ENCODE measurements at regions not wholly inside any gene's neighbourhood (a gene's known extent, or its start where the extent isn't known, plus 50 kb on each side); places are given as distances from the start of the nearest gene placed in this dataset.

GRCh38 chr10:21175797-21176196, 278.7 kb upstream of the NEBL start:
- H3K4me3 ChIP-seq (ENCODE audit: low read depth, low read length) = no peak overlapping the region
- TF ChIP-seq, protein P1, sequence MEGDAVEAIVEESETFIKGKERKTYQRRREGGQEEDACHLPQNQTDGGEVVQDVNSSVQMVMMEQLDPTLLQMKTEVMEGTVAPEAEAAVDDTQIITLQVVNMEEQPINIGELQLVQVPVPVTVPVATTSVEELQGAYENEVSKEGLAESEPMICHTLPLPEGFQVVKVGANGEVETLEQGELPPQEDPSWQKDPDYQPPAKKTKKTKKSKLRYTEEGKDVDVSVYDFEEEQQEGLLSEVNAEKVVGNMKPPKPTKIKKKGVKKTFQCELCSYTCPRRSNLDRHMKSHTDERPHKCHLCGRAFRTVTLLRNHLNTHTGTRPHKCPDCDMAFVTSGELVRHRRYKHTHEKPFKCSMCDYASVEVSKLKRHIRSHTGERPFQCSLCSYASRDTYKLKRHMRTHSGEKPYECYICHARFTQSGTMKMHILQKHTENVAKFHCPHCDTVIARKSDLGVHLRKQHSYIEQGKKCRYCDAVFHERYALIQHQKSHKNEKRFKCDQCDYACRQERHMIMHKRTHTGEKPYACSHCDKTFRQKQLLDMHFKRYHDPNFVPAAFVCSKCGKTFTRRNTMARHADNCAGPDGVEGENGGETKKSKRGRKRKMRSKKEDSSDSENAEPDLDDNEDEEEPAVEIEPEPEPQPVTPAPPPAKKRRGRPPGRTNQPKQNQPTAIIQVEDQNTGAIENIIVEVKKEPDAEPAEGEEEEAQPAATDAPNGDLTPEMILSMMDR (IDR thresholded peaks at IDR 0.05; ENCODE audit: low read depth, low read length) = no peak

DNA sequence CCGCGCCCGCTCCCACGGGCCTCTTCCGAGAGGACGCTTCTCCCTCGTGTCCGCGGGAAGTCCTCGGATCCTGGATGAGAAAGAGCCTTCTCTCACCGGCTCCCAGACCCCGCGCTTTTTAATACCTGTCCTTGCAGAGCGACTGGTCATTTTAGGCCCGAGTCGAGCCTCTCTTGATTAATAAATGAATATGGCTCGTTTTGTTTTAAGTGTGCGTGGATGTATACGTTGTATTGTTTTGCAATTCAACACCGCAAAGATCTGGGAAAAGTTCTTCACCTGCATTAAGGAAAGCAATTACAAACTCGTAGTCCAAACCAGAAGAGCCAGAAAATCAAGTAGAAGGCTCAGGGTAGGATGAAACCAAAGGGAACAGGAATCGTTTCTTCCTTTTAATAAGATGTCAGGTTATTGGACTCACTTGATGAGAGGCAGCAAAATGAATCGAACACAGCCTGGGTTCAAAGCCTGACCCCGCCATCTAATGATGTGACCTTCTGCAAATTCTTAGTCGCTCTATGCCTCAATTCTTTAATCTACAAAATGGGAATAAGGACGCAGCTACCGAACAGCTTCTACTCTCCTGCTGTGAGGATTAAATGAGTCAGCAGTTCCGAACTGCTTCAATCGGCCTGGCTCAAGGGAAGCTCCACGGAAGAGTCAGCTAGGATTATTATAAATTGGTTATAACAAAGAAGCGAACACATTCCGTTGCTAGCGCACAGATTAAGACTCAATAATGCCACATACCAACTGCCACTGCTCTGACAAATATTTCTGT, 277.8 kb upstream of the NEBL start:
- H3K4me3 ChIP-seq (ENCODE audit: low read depth, low read length) = no peak overlapping the region
- TF ChIP-seq, protein P1 (IDR thresholded peaks at IDR 0.05; ENCODE audit: low read depth, low read length) = no peak

GRCh38 chr10:21173802-21174714, 276.9 kb upstream of the NEBL start:
- TF ChIP-seq, protein P1 (IDR thresholded peaks at IDR 0.05; ENCODE audit: low read depth, low read length) = no peak
- H3K4me3 ChIP-seq (ENCODE audit: low read depth, low read length) = no peak overlapping the region

DNA sequence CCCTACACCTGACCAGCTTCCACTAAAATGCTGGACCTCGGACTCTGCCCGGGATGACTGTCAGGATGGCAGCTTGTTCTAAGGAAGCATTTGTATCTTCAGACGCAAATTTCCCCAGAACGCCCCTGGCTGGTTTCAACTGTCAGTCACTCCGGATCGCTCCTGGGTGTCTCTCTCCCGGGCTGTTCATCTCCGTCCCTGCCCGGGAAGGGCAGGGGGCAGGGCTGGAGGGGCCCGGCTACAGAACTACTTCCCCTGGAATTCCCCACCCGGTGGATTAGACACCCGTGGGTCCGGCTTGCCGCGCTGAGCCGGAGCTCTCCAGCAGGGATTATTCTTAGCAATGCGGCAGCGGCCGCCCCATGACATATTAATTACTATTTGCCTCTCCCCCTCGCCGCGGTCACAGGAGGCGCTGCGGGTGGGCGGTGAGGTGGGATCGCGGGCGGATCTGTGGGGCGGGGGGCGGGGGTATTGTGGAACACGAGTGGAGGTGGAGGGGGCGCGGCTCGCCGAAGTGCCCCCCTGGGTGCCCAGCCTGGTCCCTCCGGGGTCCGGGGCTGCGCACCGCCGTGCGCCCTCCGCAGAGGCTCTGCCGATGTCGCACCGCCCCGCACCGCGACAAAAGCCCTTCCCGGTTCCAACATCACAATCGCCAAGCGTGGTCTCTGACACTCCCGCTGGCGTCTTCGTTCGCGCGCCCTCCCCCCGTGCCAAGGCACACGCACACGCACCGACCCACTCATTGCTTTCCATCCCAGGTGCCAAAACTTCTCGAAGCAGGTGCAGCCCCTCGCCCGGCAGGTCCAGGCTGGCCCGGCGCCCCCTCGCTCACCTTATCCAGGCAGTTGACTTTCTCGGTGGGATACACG, 276.1 kb upstream of the NEBL start:
- H3K4me3 ChIP-seq (ENCODE audit: low read depth, low read length) = no peak overlapping the region
- TF ChIP-seq, protein P1 (IDR thresholded peaks at IDR 0.05; ENCODE audit: low read depth, low read length) = no peak

- H3K4me3 ChIP-seq (ENCODE audit: low read depth, low read length) = no peak overlapping the region
- TF ChIP-seq, protein P1 (IDR thresholded peaks at IDR 0.05; ENCODE audit: low read depth, low read length) = no peak
Observed at GRCh38 chr10:21172542-21172929, 275.4 kb upstream of the NEBL start.

DNA sequence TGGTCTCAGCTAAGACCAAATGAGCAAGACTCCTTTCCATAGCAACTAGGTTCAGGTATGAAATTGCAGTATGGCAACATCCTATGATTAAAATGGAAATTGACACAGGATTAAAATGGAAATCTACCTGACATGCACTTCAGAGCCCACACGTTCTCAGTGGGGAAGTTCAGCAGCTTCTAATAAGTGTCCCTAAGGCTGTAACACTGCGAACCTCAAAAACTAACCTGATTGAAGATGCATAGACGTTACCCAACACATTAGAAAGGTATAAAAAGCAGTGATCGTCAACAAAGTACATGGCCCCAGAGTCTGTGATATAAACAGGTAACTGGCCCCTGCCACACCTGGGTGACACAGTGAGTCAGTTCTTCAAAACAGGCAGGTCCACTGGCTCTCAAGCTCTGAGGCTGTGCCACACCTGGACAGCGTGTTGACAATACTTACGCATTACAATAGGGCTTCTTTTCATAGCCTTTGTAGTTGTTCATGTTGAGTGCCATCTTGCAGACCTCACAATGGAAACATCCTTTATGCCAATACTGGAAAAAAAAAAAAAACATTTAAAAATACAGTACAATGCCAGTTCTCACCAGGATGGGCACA, 274.9 kb upstream of the NEBL start:
- TF ChIP-seq, protein P1 (IDR thresholded peaks at IDR 0.05; ENCODE audit: low read depth, low read length) = no peak
- H3K4me3 ChIP-seq (ENCODE audit: low read depth, low read length) = no peak overlapping the region

All from WI38 (cell line).